Esophagus (tissue), 2 donors: ENCODE measurements at regions not wholly inside any gene's neighbourhood (a gene's known extent, or its start where the extent isn't known, plus 50 kb on each side); places are given as distances from the start of the nearest gene placed in this dataset.

Experiments
- H3K27ac ChIP-seq, 2 donors: one replicate each; pipeline ENCODE4 v1.5.1; 2013; ENCODE audit warnings: low read depth in 2 of 2, mild to moderate bottlenecking in 2 of 2, inconsistent platforms in 1 of 2, low read length in 1 of 2, moderate library complexity in 1 of 2
- H3K27me3 ChIP-seq, 2 donors: one replicate each; pipeline ENCODE4 v1.6.1; 2013; ENCODE audit warnings: low read length in 2 of 2, control low read depth in 1 of 2, mild to moderate bottlenecking in 1 of 2; ENCODE audit not compliant: insufficient read depth in 2 of 2, control insufficient read depth in 1 of 2
- H3K36me3 ChIP-seq, 2 donors: one replicate each; pipeline ENCODE4 v1.6.1; 2013; ENCODE audit warnings: low read length in 1 of 2; ENCODE audit not compliant: control insufficient read depth in 2 of 2, insufficient read depth in 2 of 2
- H3K4me1 ChIP-seq, 2 donors: one replicate each; pipeline ENCODE4 v1.6.1; 2013; ENCODE audit warnings: low read length in 1 of 2; ENCODE audit not compliant: control insufficient read depth in 2 of 2, insufficient read depth in 2 of 2
- H3K4me3 ChIP-seq, 2 donors: one replicate each; pipeline ENCODE4 v1.5.1; 2013; ENCODE audit warnings: low read length in 2 of 2, mild to moderate bottlenecking in 2 of 2, low read depth in 1 of 2, moderate library complexity in 1 of 2
- H3K9me3 ChIP-seq, 2 donors: one replicate each; pipeline ENCODE4 v1.6.1; 2013; ENCODE audit warnings: mild to moderate bottlenecking in 2 of 2, low read depth in 1 of 2, low read length in 1 of 2, moderate library complexity in 1 of 2; ENCODE audit not compliant: control insufficient read depth in 2 of 2, insufficient read depth in 1 of 2
- WGBS, 2 donors: extraction: QIAGEN DNeasy Blood & Tissue Kit; methylation state at CpG; one replicate each; pipeline ENCODE4 v1.1.7; 2013; 5-methylcytosine and 5-hydroxymethylcytosine counted together
- donor health status: healthy with polysubstance abuse.
- donor health status: Bipolar disorder and iron deficiency.

GRCh38 chr2:149783284-149783683, 195.7 kb upstream of the MMADHC start:
- 76 to 77% methylated on average over 1 of the region's 1 CpG for WGBS, 2 donors

GRCh38 chr2:149782572-149782971, 195.0 kb upstream of the MMADHC start:
- Histone ChIP-seq H3K36me3 (no peaks in the 10 kb centered on the region), H3K27me3 (no peaks in the 10 kb centered on the region), H3K4me1 (no peaks in the 10 kb centered on the region), H3K4me3 (no peak overlapping the region), H3K27ac (no peak overlapping the region), H3K9me3 (no peaks in the 10 kb centered on the region)
- 80 to 86% methylated on average over 1 of the region's 1 CpG for WGBS, 2 donors

More at GRCh38 chr2:149783284-149783683, 195.7 kb upstream of the MMADHC start:
- no peak overlapping the region for H3K27ac ChIP-seq
- no peaks in the 10 kb centered on the region for H3K9me3 ChIP-seq
- no peak overlapping the region for H3K4me3 ChIP-seq
- H3K27me3 ChIP-seq: no peaks in the 10 kb centered on the region
- H3K4me1 ChIP-seq: no peaks in the 10 kb centered on the region
- no peaks in the 10 kb centered on the region for H3K36me3 ChIP-seq

GRCh38 chr2:149781263-149781808, 193.8 kb upstream of the MMADHC start:
- 42 to 47% methylated on average over 1 of the region's 1 CpG for WGBS, 2 donors
- H3K4me3 ChIP-seq: no peak overlapping the region
- H3K27ac ChIP-seq: peak overlapping the region in 1 of 2 donors; percentile 30
- H3K4me1 ChIP-seq: no peaks in the 10 kb centered on the region
- no peaks in the 10 kb centered on the region for H3K36me3 ChIP-seq
- no peaks in the 10 kb centered on the region for H3K27me3 ChIP-seq
- H3K9me3 ChIP-seq: no peaks in the 10 kb centered on the region

- WGBS, 2 donors: 31 to 38% methylated on average over 1 of the region's 1 CpG
Measured at GRCh38 chr2:149773006-149773405, 185.4 kb upstream of the MMADHC start.

GRCh38 chr2:149768320-149768799, 180.8 kb upstream of the MMADHC start:
- no peaks in the 10 kb centered on the region for H3K27me3 ChIP-seq
- no peak overlapping the region for H3K27ac ChIP-seq
- no peaks in the 10 kb centered on the region for H3K4me1 ChIP-seq

More at GRCh38 chr2:149773006-149773405, 185.4 kb upstream of the MMADHC start:
- Histone ChIP-seq H3K9me3 (no peaks in the 10 kb centered on the region), H3K4me1 (no peaks in the 10 kb centered on the region), H3K36me3 (no peaks in the 10 kb centered on the region), H3K27ac (no peak overlapping the region), H3K27me3 (no peaks in the 10 kb centered on the region), H3K4me3 (no peak overlapping the region)

GRCh38 chr2:149767516-149767974, 180.0 kb upstream of the MMADHC start:
- no peaks in the 10 kb centered on the region for H3K27me3 ChIP-seq
- 27 to 50% methylated on average over 3 of the region's 3 CpGs for WGBS, 2 donors
- no peaks in the 10 kb centered on the region for H3K36me3 ChIP-seq
- H3K27ac ChIP-seq: no peak overlapping the region
- no peaks in the 10 kb centered on the region for H3K9me3 ChIP-seq
- no peak overlapping the region for H3K4me3 ChIP-seq
- no peaks in the 10 kb centered on the region for H3K4me1 ChIP-seq

More at GRCh38 chr2:149768320-149768799, 180.8 kb upstream of the MMADHC start:
- no peaks in the 10 kb centered on the region for H3K9me3 ChIP-seq
- H3K36me3 ChIP-seq: no peaks in the 10 kb centered on the region
- H3K4me3 ChIP-seq: no peak overlapping the region
- 22 to 30% methylated on average over 1 of the region's 1 CpG for WGBS, 2 donors

- Histone ChIP-seq H3K9me3 (no peaks in the 10 kb centered on the region), H3K27me3 (no peaks in the 10 kb centered on the region), H3K4me1 (no peaks in the 10 kb centered on the region), H3K4me3 (no peak overlapping the region), H3K36me3 (no peaks in the 10 kb centered on the region), H3K27ac (no peak overlapping the region)
Measured at GRCh38 chr2:149766339-149766738, 178.8 kb upstream of the MMADHC start.

GRCh38 chr2:149765636-149766035, 178.1 kb upstream of the MMADHC start:
- Histone ChIP-seq H3K27ac (no peak overlapping the region), H3K4me3 (no peak overlapping the region), H3K9me3 (no peaks in the 10 kb centered on the region), H3K27me3 (no peaks in the 10 kb centered on the region), H3K36me3 (no peaks in the 10 kb centered on the region), H3K4me1 (no peaks in the 10 kb centered on the region)

- no peaks in the 10 kb centered on the region for H3K36me3 ChIP-seq
- 62 to 64% methylated on average over 2 of the region's 2 CpGs for WGBS, 2 donors
- H3K4me3 ChIP-seq: no peak overlapping the region
- H3K4me1 ChIP-seq: no peaks in the 10 kb centered on the region
- no peaks in the 10 kb centered on the region for H3K9me3 ChIP-seq
- H3K27ac ChIP-seq: no peak overlapping the region
- H3K27me3 ChIP-seq: no peaks in the 10 kb centered on the region
Measured at GRCh38 chr2:149765003-149765402, 177.4 kb upstream of the MMADHC start.

- Histone ChIP-seq H3K27ac (no peak overlapping the region), H3K36me3 (no peaks in the 10 kb centered on the region), H3K4me3 (no peak overlapping the region), H3K27me3 (no peaks in the 10 kb centered on the region), H3K4me1 (no peaks in the 10 kb centered on the region), H3K9me3 (no peaks in the 10 kb centered on the region)
- WGBS, 2 donors: 80 to 85% methylated on average over 6 of the region's 6 CpGs
Measured at GRCh38 chr2:149763358-149763757, 175.8 kb upstream of the MMADHC start.
